ENCODE measurements at regions not wholly inside any gene's neighbourhood (a gene's known extent, or its start where the extent isn't known, plus 50 kb on each side); places are given as distances from the start of the nearest gene placed in this dataset.
A peak's percentile ranks its signal among the peaks of the same experiment; 100 is the strongest.

GRCh38 chr3:163491714-163492113, 1586.6 kb downstream of the SI start (continued):
- TF ChIP-seq PRDM4 (tag by site-specific recombination; IDR thresholded peaks at IDR 0.05) (no peak), MZF1 (tag by site-specific recombination; IDR thresholded peaks at IDR 0.05; ENCODE audit: borderline replicate concordance) (no peak), ZNF398 (tag by site-specific recombination; IDR thresholded peaks at IDR 0.05) (no peak)

- TF ChIP-seq ZNF654 (tag by site-specific recombination; IDR thresholded peaks at IDR 0.05; ENCODE audit: low read depth): peak; percentile 44
- peak; percentile 34; the same call in 1 of the 2 replicates for TF ChIP-seq TRIM28 (IDR thresholded peaks at IDR 0.05; ENCODE audit: borderline replicate concordance, low read length)
- TF ChIP-seq CTCF (tag by site-specific recombination; IDR thresholded peaks at IDR 0.05): 0 out of 2 replicates have a peak, but pooled peaks have one; percentile 15
- no peak for TF ChIP-seq KLF1 (tag by site-specific recombination; IDR thresholded peaks at IDR 0.05)
- no peaks in the 10 kb centered on the region for H3K36me3 ChIP-seq (ENCODE audit: control insufficient read depth in 2 of 2, insufficient read depth in 1 of 2, low read length in 2 of 2)
- H3K9me3 ChIP-seq (ENCODE audit: control insufficient read depth, insufficient read depth, low read depth, low read length): no peaks in the 10 kb centered on the region
- ChIA-PET POLR2A (no interaction called here), CTCF (interaction anchor here (0.5 to 1.1 kb wide), 5 partner anchors 21 to 1866 kb away, joined by 3 to 6 read pairs (median 3); no protein-coding TSS in a partner anchor)
- no peak overlapping the region for H3K4me3 ChIP-seq (ENCODE audit: low read depth, low read length)
- no peaks in the 10 kb centered on the region for H3K4me1 ChIP-seq (ENCODE audit: control insufficient read depth, insufficient read depth, low read length)
- no peak overlapping the region for H3K27ac ChIP-seq (ENCODE audit: extremely low read depth, low read depth, low read length)
Measured at GRCh38 chr3:163490119-163490518, 1588.2 kb downstream of the SI start.

GRCh38 chr3:163482695-163483094, 1595.6 kb downstream of the SI start:
- POLR2A ChIA-PET: no interaction called here
- H3K4me3 ChIP-seq (ENCODE audit: low read depth, low read length): no peak overlapping the region
- no peak overlapping the region for H3K27ac ChIP-seq (ENCODE audit: extremely low read depth, low read depth, low read length)
- CTCF ChIA-PET: no interaction called here
- no peaks in the 10 kb centered on the region for H3K9me3 ChIP-seq (ENCODE audit: control insufficient read depth, insufficient read depth, low read depth, low read length)
- no peaks in the 10 kb centered on the region for H3K4me1 ChIP-seq (ENCODE audit: control insufficient read depth, insufficient read depth, low read length)
- no peaks in the 10 kb centered on the region for H3K36me3 ChIP-seq (ENCODE audit: control insufficient read depth in 2 of 2, insufficient read depth in 1 of 2, low read length in 2 of 2)
- TF ChIP-seq ZNF148 (tag by site-specific recombination; IDR thresholded peaks at IDR 0.05; ENCODE audit: borderline replicate concordance) (no peak), ZNF433 (tag by site-specific recombination; IDR thresholded peaks at IDR 0.05; ENCODE audit: low read depth) (no peak), ZFP41 (tag by site-specific recombination; IDR thresholded peaks at IDR 0.05; ENCODE audit: borderline replicate concordance) (no peak), ATF2 (tag by site-specific recombination; IDR thresholded peaks at IDR 0.05; ENCODE audit: low read depth) (no peak), ZBTB10 (tag by site-specific recombination; IDR thresholded peaks at IDR 0.05) (no peak), ZNF350 (tag by site-specific recombination; IDR thresholded peaks at IDR 0.05) (no peak), ZNF121 (tag by site-specific recombination; IDR thresholded peaks at IDR 0.05) (no peak), ZNF704 (tag by site-specific recombination; IDR thresholded peaks at IDR 0.05) (no peak), ZNF302 (tag by site-specific recombination; IDR thresholded peaks at IDR 0.05; ENCODE audit: low read depth) (no peak), ZNF133 (tag by site-specific recombination; IDR thresholded peaks at IDR 0.05) (no peak), ZNF629 (tag by site-specific recombination; IDR thresholded peaks at IDR 0.05) (no peak), ZNF837 (tag by site-specific recombination; IDR thresholded peaks at IDR 0.05) (no peak)

All from HEK293 (cell line).